ENCODE measurements at regions not wholly inside any gene's neighbourhood (a gene's known extent, or its start where the extent isn't known, plus 50 kb on each side); places are given as distances from the start of the nearest gene placed in this dataset.
"Not testable (repeated sequence)": the region's sequence is repeated elsewhere in the genome, so short reads cannot be mapped to it uniquely, and the experiment has no call there.

- TF ChIP-seq CTCF (IDR thresholded peaks at IDR 0.05); NRF1 (IDR thresholded peaks at IDR 0.05; ENCODE audit: low read depth, low read length); FOSL2 (IDR thresholded peaks at IDR 0.05; ENCODE audit: borderline replicate concordance, low read depth); USF2 (IDR thresholded peaks at IDR 0.05; ENCODE audit: borderline replicate concordance, low read depth, low read length); RAD21 (IDR thresholded peaks at IDR 0.05; ENCODE audit: low read length); EZH2phosphoT487 (IDR thresholded peaks at IDR 0.05; ENCODE audit: borderline replicate concordance, low read depth); TCF12 (IDR thresholded peaks at IDR 0.05); GABPA (IDR thresholded peaks at IDR 0.05; ENCODE audit: low read depth); ELF1 (IDR thresholded peaks at IDR 0.05); EP300 (IDR thresholded peaks at IDR 0.05; ENCODE audit: borderline replicate concordance in 1 of 2, low read depth in 1 of 2, low read length in 1 of 2); JUND (IDR thresholded peaks at IDR 0.05): not testable (repeated sequence)
- TF ChIP-seq, protein P1, sequence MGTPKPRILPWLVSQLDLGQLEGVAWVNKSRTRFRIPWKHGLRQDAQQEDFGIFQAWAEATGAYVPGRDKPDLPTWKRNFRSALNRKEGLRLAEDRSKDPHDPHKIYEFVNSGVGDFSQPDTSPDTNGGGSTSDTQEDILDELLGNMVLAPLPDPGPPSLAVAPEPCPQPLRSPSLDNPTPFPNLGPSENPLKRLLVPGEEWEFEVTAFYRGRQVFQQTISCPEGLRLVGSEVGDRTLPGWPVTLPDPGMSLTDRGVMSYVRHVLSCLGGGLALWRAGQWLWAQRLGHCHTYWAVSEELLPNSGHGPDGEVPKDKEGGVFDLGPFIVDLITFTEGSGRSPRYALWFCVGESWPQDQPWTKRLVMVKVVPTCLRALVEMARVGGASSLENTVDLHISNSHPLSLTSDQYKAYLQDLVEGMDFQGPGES (IDR thresholded peaks at IDR 0.05; ENCODE audit: low read depth, low read length), result not testable (repeated sequence)
These were observed 105.1 kb downstream of the TNFRSF13B start for GRCh38 chr17:16866841-16867240.

Measured in SK-N-SH (cell line).